Right ventricle myocardium superior (tissue), 1 donor: ENCODE measurements at regions not wholly inside any gene's neighbourhood (a gene's known extent, or its start where the extent isn't known, plus 50 kb on each side); places are given as distances from the start of the nearest gene placed in this dataset.

Experiments
- ATAC-seq: fragments of 200-7000 bp; cut with Tn5 transposase; one replicate; pipeline ENCODE4 v1.9.1; 2020; ENCODE audit warnings: mild to moderate bottlenecking; ENCODE audit not compliant: poor library complexity
- DNase-seq: peaks from one replicate; pipeline ENCODE4 v3.0.0-alpha.2; 2020
- intact Hi-C: fragments of 100-400 bp; cut with DNase I; formaldehyde crosslinking; loops from one replicate; pipeline ENCODE4 v1.11.2; 2022
- donor health status: DM: no; HTN: yes; CAD: no; lungs with severe emphysema.

- DNase-seq (no peak), ATAC-seq (no peak)
- intact Hi-C loops: no loop called here
Measured at GRCh38 chr18:34159691-34160185, 65.0 kb downstream of the NOL4 start.

- DNase-seq: peak; percentile 38
- peak; percentile 18 for ATAC-seq
- intact Hi-C loops: no loop called here
Measured at GRCh38 chr18:34158881-34159690, 65.6 kb downstream of the NOL4 start.

- no peak for DNase-seq
- intact Hi-C loops: no loop called here
- ATAC-seq: no peak
Measured at GRCh38 chr18:34153711-34154110, 71.0 kb downstream of the NOL4 start.

- intact Hi-C loops: no loop called here
- ATAC-seq (no peak), DNase-seq (no peak)
Measured at GRCh38 chr18:34131006-34131405, 93.7 kb downstream of the NOL4 start.

- ATAC-seq: no peak
- no peak for DNase-seq
- intact Hi-C loops: no loop called here
Measured at GRCh38 chr18:34128436-34128835, 96.3 kb downstream of the NOL4 start.

- no peak for ATAC-seq
- intact Hi-C loops: no loop called here
Measured at GRCh38 chr18:34126121-34126520, 98.6 kb downstream of the NOL4 start.

GRCh38 chr18:34122724-34123334 is 101.9 kb downstream of the NOL4 start:
- no peak for DNase-seq
- ATAC-seq: peak; percentile 67
- intact Hi-C loops: loop anchor here (5.0 kb wide), 1 partner anchor 199 kb away; no protein-coding TSS in a partner anchor

More at GRCh38 chr18:34126121-34126520, 98.6 kb downstream of the NOL4 start:
- DNase-seq: no peak

- ATAC-seq (no peak), DNase-seq (no peak)
- intact Hi-C loops: loop anchor here (5.0 kb wide), 1 partner anchor 201 kb away; no protein-coding TSS in a partner anchor
Measured at GRCh38 chr18:34121200-34121721, 103.5 kb downstream of the NOL4 start.

GRCh38 chr18:34120294-34120693 is 104.4 kb downstream of the NOL4 start:
- intact Hi-C loops: loop anchor here (5.0 kb wide), 1 partner anchor 202 kb away; no protein-coding TSS in a partner anchor
- no peak for ATAC-seq
- no peak for DNase-seq

GRCh38 chr18:34117319-34117718 is 107.4 kb downstream of the NOL4 start:
- ATAC-seq (no peak), DNase-seq (no peak)
- intact Hi-C loops: no loop called here

GRCh38 chr18:34115409-34116081 is 109.2 kb downstream of the NOL4 start:
- ATAC-seq (no peak), DNase-seq (no peak)
- intact Hi-C loops: no loop called here

GRCh38 chr18:34114996-34115395 is 109.7 kb downstream of the NOL4 start:
- intact Hi-C loops: no loop called here
- ATAC-seq: no peak
- no peak for DNase-seq

GRCh38 chr18:34108206-34108605 is 116.5 kb downstream of the NOL4 start:
- intact Hi-C loops: no loop called here
- no peak for ATAC-seq

GRCh38 chr18:34098109-34098508 is 126.6 kb downstream of the NOL4 start:
- no peak for DNase-seq
- intact Hi-C loops: no loop called here
- no peak for ATAC-seq

More at GRCh38 chr18:34108206-34108605, 116.5 kb downstream of the NOL4 start:
- no peak for DNase-seq

GRCh38 chr18:34097312-34097711 is 127.4 kb downstream of the NOL4 start:
- intact Hi-C loops: no loop called here

GRCh38 chr18:34094148-34094547 is 130.6 kb downstream of the NOL4 start:
- intact Hi-C loops: no loop called here
- DNase-seq: no peak
- no peak for ATAC-seq

More at GRCh38 chr18:34097312-34097711, 127.4 kb downstream of the NOL4 start:
- DNase-seq (no peak), ATAC-seq (no peak)

GRCh38 chr18:34092796-34093195 is 131.9 kb downstream of the NOL4 start:
- DNase-seq: no peak
- intact Hi-C loops: no loop called here
- no peak for ATAC-seq

- intact Hi-C loops: no loop called here
- DNase-seq (no peak), ATAC-seq (no peak)
Measured at GRCh38 chr18:34086370-34086769, 138.3 kb downstream of the NOL4 start.

- intact Hi-C loops: no loop called here
- no peak for DNase-seq
- ATAC-seq: no peak
Measured at GRCh38 chr18:34085140-34085739, 139.5 kb downstream of the NOL4 start.
